K562 (cell line): ENCODE measurements at regions not wholly inside any gene's neighbourhood (a gene's known extent, or its start where the extent isn't known, plus 50 kb on each side); places are given as distances from the start of the nearest gene placed in this dataset.

ENCODE experiments used
- CHD2 ChIP-seq: IDR thresholded peaks from 2 replicates; pipeline ENCODE4 v1.6.1; 2011; ENCODE audit warnings: low read depth, low read length
- PKNOX1 ChIP-seq: fragments of 450-650 bp; IDR thresholded peaks from 2 replicates; pipeline ENCODE4 v1.6.1; 2016
- RNF219 ChIP-seq: fragments of 250-450 bp; sonication (Bioruptor Pico); IDR thresholded peaks from 2 replicates; pipeline ENCODE4 v1.5.0; 2022; ENCODE audit warnings: mild to moderate bottlenecking
- SIRT6 ChIP-seq: IDR thresholded peaks from one replicate; pipeline ENCODE4 v1.6.1; 2012; ENCODE audit warnings: low read depth, mild to moderate bottlenecking, control low read depth, inconsistent platforms, low read length, moderate library complexity
- TF ChIP-seq, protein P1 (sequence below), 3 experiments: fragments of 200-800 bp in 1 of 3; sonication (Bioruptor generic) in 1 of 3; sonication (generic) in 1 of 3; formaldehyde crosslinking in 1 of 3; IDR thresholded peaks; 2 replicates each; pipeline versions ENCODE4 v1.6.1 to v1.8.0; 2016 to 2022; ENCODE audit warnings: mild to moderate bottlenecking in 2 of 3, missing compliant biosample characterization in 2 of 3, missing genetic modification characterization in 2 of 3, missing genetic modification reagents in 1 of 3

DNA sequence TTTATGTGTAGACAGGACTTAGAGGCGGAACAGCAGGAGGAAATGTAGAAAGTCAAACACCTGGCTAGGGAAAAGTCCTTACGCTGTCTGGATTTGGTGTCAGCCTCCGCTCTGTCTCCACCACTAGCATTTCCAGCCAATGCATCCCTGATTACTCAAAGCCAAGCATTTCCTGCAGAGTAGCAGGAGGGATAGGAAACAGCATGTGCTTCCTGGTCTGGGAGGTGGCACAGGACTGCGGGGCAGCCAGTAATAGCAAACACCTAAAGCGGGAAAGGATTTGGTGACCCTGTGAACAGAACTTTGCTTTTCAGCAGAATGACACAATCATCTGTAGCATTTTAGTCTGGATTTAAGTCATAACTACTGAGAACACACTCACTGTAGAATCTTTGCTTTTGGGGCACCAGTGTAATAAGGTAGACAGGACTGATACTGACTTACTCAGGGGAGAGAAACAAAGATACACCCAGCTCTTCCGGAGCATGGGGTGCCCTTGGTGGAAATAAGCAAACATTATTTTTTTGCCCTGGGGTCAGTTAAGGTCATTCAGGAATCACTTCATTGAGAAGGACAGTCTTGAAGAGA is 133.3 kb upstream of the AHI1 start:
- TF ChIP-seq, protein P1, sequence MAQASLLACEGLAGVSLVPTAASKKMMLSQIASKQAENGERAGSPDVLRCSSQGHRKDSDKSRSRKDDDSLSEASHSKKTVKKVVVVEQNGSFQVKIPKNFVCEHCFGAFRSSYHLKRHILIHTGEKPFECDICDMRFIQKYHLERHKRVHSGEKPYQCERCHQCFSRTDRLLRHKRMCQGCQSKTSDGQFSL (CRISPR knock-in tag; IDR thresholded peaks at IDR 0.05) = no peak
- TF ChIP-seq, protein P1 (tag; IDR thresholded peaks at IDR 0.05) = no peak
- TF ChIP-seq SIRT6 = no peak
- no peak for TF ChIP-seq RNF219 (CRISPR knock-in tag)
- no peak for TF ChIP-seq PKNOX1
- TF ChIP-seq CHD2 = no peak
